ENCODE measurements at regions not wholly inside any gene's neighbourhood (a gene's known extent, or its start where the extent isn't known, plus 50 kb on each side); places are given as distances from the start of the nearest gene placed in this dataset.

- H3K36me3 ChIP-seq, result no peaks in the 10 kb centered on the region
- no peak overlapping the region for H3K27ac ChIP-seq
- H3K4me1 ChIP-seq, result no peaks in the 10 kb centered on the region
- intact Hi-C loops (cut with DNase I; ENCODE audit: low total_unique reads), result no loop called here
- H3K9me3 ChIP-seq, result no peaks in the 10 kb centered on the region
- no peak for DNase-seq
- no peak overlapping the region for H3K4me3 ChIP-seq
- H3K27me3 ChIP-seq, result no peaks in the 10 kb centered on the region
- no peak for TF ChIP-seq CTCF (IDR thresholded peaks at IDR 0.05)
- no peak for TF ChIP-seq POLR2A (IDR thresholded peaks at IDR 0.05)
Observed at GRCh38 chr5:108548684-108549596, 167.0 kb upstream of the FBXL17 start.

- H3K27me3 ChIP-seq, result no peaks in the 10 kb centered on the region
Observed at GRCh38 chr5:108546939-108547338, 165.0 kb upstream of the FBXL17 start.

GRCh38 chr5:108545301-108545700 is 163.4 kb upstream of the FBXL17 start:
- Histone ChIP-seq H3K4me1 (no peaks in the 10 kb centered on the region), H3K27ac (no peak overlapping the region), H3K9me3 (no peaks in the 10 kb centered on the region), H3K27me3 (no peaks in the 10 kb centered on the region), H3K36me3 (no peaks in the 10 kb centered on the region), H3K4me3 (no peak overlapping the region)
- TF ChIP-seq POLR2A (IDR thresholded peaks at IDR 0.05), result no peak
- no peak for TF ChIP-seq CTCF (IDR thresholded peaks at IDR 0.05)
- intact Hi-C loops (cut with DNase I; ENCODE audit: low total_unique reads), result no loop called here
- DNase-seq, result no peak

More at GRCh38 chr5:108546939-108547338, 165.0 kb upstream of the FBXL17 start:
- Histone ChIP-seq H3K27ac (no peak overlapping the region), H3K36me3 (no peaks in the 10 kb centered on the region), H3K4me3 (no peak overlapping the region), H3K4me1 (no peaks in the 10 kb centered on the region), H3K9me3 (no peaks in the 10 kb centered on the region)
- no peak for DNase-seq
- intact Hi-C loops (cut with DNase I; ENCODE audit: low total_unique reads), result no loop called here
- TF ChIP-seq POLR2A (IDR thresholded peaks at IDR 0.05), result no peak
- TF ChIP-seq CTCF (IDR thresholded peaks at IDR 0.05), result no peak

GRCh38 chr5:108543486-108543885 is 161.6 kb upstream of the FBXL17 start:
- no peak overlapping the region for H3K4me3 ChIP-seq
- no peaks in the 10 kb centered on the region for H3K4me1 ChIP-seq
- no peak for DNase-seq
- intact Hi-C loops (cut with DNase I; ENCODE audit: low total_unique reads), result no loop called here
- H3K36me3 ChIP-seq, result no peaks in the 10 kb centered on the region
- H3K27me3 ChIP-seq, result no peaks in the 10 kb centered on the region
- no peaks in the 10 kb centered on the region for H3K9me3 ChIP-seq
- H3K27ac ChIP-seq, result no peak overlapping the region
- no peak for TF ChIP-seq POLR2A (IDR thresholded peaks at IDR 0.05)
- TF ChIP-seq CTCF (IDR thresholded peaks at IDR 0.05), result no peak

GRCh38 chr5:108541836-108542235 is 159.9 kb upstream of the FBXL17 start:
- no peak for DNase-seq
- Histone ChIP-seq H3K4me3 (no peak overlapping the region), H3K4me1 (no peaks in the 10 kb centered on the region), H3K9me3 (no peaks in the 10 kb centered on the region), H3K27ac (no peak overlapping the region), H3K27me3 (no peaks in the 10 kb centered on the region), H3K36me3 (no peaks in the 10 kb centered on the region)
- TF ChIP-seq CTCF (IDR thresholded peaks at IDR 0.05) (no peak), POLR2A (IDR thresholded peaks at IDR 0.05) (no peak)
- intact Hi-C loops (cut with DNase I; ENCODE audit: low total_unique reads), result no loop called here
